ENCODE measurements at regions not wholly inside any gene's neighbourhood (a gene's known extent, or its start where the extent isn't known, plus 50 kb on each side); places are given as distances from the start of the nearest gene placed in this dataset.

DNA sequence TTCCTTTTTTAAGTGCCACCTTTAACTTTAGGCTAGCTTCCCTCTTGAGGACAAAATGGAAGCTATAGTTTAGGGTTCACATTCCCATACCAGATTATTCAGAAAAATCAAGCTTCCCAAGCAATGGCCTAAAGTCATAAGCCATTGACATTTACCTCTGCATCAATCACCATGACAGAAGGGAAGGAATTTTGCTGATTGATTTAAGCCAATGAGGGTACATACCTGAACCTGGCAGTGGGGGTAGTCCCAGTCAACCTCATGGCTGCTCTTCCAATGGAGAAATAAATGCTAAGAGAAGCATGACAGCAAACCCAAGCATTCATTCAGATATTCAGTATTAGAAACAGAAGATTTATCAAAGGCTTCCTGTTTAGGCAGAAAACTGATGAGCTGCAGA, 128.4 kb upstream of the CREB1 start (continued):
- TF ChIP-seq, protein P1, sequence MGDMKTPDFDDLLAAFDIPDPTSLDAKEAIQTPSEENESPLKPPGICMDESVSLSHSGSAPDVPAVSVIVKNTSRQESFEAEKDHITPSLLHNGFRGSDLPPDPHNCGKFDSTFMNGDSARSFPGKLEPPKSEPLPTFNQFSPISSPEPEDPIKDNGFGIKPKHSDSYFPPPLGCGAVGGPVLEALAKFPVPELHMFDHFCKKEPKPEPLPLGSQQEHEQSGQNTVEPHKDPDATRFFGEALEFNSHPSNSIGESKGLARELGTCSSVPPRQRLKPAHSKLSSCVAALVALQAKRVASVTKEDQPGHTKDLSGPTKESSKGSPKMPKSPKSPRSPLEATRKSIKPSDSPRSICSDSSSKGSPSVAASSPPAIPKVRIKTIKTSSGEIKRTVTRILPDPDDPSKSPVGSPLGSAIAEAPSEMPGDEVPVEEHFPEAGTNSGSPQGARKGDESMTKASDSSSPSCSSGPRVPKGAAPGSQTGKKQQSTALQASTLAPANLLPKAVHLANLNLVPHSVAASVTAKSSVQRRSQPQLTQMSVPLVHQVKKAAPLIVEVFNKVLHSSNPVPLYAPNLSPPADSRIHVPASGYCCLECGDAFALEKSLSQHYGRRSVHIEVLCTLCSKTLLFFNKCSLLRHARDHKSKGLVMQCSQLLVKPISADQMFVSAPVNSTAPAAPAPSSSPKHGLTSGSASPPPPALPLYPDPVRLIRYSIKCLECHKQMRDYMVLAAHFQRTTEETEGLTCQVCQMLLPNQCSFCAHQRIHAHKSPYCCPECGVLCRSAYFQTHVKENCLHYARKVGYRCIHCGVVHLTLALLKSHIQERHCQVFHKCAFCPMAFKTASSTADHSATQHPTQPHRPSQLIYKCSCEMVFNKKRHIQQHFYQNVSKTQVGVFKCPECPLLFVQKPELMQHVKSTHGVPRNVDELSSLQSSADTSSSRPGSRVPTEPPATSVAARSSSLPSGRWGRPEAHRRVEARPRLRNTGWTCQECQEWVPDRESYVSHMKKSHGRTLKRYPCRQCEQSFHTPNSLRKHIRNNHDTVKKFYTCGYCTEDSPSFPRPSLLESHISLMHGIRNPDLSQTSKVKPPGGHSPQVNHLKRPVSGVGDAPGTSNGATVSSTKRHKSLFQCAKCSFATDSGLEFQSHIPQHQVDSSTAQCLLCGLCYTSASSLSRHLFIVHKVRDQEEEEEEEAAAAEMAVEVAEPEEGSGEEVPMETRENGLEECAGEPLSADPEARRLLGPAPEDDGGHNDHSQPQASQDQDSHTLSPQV (IDR thresholded peaks at IDR 0.05), result no peak

DNA sequence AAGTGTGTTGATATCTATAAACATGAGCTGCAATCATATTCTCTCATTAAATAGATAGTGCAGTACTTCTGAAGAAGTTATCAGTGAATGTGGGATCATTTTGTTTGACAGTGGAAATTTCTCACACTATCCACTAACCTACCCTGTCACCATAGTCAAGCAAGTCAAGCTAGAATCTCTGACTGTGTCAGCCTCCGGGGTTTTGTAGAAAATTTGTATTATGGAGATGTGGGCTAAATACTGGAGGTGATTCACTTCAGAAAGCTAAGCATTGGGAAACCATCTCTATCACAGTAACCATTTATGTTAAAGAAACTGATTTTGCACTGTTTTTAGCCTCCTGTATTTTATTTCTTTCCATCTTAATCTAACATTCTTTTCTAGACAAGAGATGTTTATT, 126.6 kb upstream of the CREB1 start:
- no peaks in the 10 kb centered on the region for H3K36me3 ChIP-seq (ENCODE audit: control insufficient read depth in 2 of 2, insufficient read depth in 2 of 2, low read length in 1 of 2)
- in situ Hi-C loops (cut with MboI), result no loop called here
- CTCF ChIA-PET, result no interaction called here
- H3K4me3 ChIP-seq, result no peak overlapping the region
- no peak for FAIRE-seq
- no TSS peak for BruUV-seq (replicated peaks)
- RAD21 ChIA-PET (ENCODE audit: unreplicated experiment), result no interaction called here
- SMC1A ChIA-PET (ENCODE audit: uncharacterized antibody, unreplicated experiment), result interaction anchor here (0.9 kb wide), 1 partner anchor 50 kb away, joined by 3 read pairs; no protein-coding TSS in a partner anchor
- no peaks in the 10 kb centered on the region for H4K20me1 ChIP-seq (ENCODE audit: control insufficient read depth, insufficient read depth)
- H3K9me3 ChIP-seq (replicated peaks; ENCODE audit: control insufficient read depth, insufficient read depth, low read length), result no peaks in the 10 kb centered on the region
- H3K4me1 ChIP-seq (ENCODE audit: control insufficient read depth, insufficient read depth, low read length), result no peaks in the 10 kb centered on the region; the same call in 1 of the 2 replicates
- H3K27ac ChIP-seq (ENCODE audit: control insufficient read depth, insufficient read depth), result no peak overlapping the region
- WGBS (ENCODE audit: insufficient coverage, insufficient replicate concordance, low lambda C conversion rate, missing lambda C conversion rate), result 0% methylated on average over 1 of the region's 1 CpG
- no peaks in the 10 kb centered on the region for H3K79me2 ChIP-seq (ENCODE audit: control insufficient read depth, insufficient read depth, low read length)
- no peak for DNase-seq (ENCODE audit: low read depth, low spot score)
- intact Hi-C loops (cut with micrococcal nuclease; ENCODE audit: unreplicated experiment), result no loop called here
- H3K9ac ChIP-seq (ENCODE audit: control insufficient read depth, insufficient read depth, low read length), result no peak overlapping the region
- no peak for ATAC-seq
- no peak overlapping the region for H3K4me2 ChIP-seq (ENCODE audit: control insufficient read depth, insufficient read depth)
- POLR2A ChIA-PET, result no interaction called here
- H2AFZ ChIP-seq (ENCODE audit: control insufficient read depth, low read depth, low read length), result no peak overlapping the region
- no peaks in the 10 kb centered on the region for H3K27me3 ChIP-seq (replicated peaks in 1 of 2; ENCODE audit: control insufficient read depth in 2 of 2, insufficient read depth in 2 of 2, low read length in 1 of 2)
- no peak for TF ChIP-seq RAD51 (IDR thresholded peaks at IDR 0.05)
- TF ChIP-seq CBFB (IDR thresholded peaks at IDR 0.05; ENCODE audit: low read depth), result no peak
- TF ChIP-seq ETV6 (conservative IDR thresholded peaks at IDR 0.05 in 1 of 2, IDR thresholded peaks at IDR 0.05 in 1 of 2; ENCODE audit: borderline replicate concordance in 1 of 2, low read depth in 1 of 2), result no peak
- no peak for TF ChIP-seq HDGF (IDR thresholded peaks at IDR 0.05)
- TF ChIP-seq, protein P2, sequence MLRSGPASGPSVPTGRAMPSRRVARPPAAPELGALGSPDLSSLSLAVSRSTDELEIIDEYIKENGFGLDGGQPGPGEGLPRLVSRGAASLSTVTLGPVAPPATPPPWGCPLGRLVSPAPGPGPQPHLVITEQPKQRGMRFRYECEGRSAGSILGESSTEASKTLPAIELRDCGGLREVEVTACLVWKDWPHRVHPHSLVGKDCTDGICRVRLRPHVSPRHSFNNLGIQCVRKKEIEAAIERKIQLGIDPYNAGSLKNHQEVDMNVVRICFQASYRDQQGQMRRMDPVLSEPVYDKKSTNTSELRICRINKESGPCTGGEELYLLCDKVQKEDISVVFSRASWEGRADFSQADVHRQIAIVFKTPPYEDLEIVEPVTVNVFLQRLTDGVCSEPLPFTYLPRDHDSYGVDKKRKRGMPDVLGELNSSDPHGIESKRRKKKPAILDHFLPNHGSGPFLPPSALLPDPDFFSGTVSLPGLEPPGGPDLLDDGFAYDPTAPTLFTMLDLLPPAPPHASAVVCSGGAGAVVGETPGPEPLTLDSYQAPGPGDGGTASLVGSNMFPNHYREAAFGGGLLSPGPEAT (IDR thresholded peaks at IDR 0.05; ENCODE audit: low read depth), result no peak
- no peak for TF ChIP-seq IKZF2 (IDR thresholded peaks at IDR 0.05)
- no peak for TF ChIP-seq MXI1 (IDR thresholded peaks at IDR 0.05; ENCODE audit: low read depth, low read length)
- no peak for TF ChIP-seq SUZ12 (IDR thresholded peaks at IDR 0.05; ENCODE audit: unreplicated experiment)
- TF ChIP-seq, protein P3, sequence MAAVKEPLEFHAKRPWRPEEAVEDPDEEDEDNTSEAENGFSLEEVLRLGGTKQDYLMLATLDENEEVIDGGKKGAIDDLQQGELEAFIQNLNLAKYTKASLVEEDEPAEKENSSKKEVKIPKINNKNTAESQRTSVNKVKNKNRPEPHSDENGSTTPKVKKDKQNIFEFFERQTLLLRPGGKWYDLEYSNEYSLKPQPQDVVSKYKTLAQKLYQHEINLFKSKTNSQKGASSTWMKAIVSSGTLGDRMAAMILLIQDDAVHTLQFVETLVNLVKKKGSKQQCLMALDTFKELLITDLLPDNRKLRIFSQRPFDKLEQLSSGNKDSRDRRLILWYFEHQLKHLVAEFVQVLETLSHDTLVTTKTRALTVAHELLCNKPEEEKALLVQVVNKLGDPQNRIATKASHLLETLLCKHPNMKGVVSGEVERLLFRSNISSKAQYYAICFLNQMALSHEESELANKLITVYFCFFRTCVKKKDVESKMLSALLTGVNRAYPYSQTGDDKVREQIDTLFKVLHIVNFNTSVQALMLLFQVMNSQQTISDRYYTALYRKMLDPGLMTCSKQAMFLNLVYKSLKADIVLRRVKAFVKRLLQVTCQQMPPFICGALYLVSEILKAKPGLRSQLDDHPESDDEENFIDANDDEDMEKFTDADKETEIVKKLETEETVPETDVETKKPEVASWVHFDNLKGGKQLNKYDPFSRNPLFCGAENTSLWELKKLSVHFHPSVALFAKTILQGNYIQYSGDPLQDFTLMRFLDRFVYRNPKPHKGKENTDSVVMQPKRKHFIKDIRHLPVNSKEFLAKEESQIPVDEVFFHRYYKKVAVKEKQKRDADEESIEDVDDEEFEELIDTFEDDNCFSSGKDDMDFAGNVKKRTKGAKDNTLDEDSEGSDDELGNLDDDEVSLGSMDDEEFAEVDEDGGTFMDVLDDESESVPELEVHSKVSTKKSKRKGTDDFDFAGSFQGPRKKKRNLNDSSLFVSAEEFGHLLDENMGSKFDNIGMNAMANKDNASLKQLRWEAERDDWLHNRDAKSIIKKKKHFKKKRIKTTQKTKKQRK (IDR thresholded peaks at IDR 0.05; ENCODE audit: low read depth, low read length), result no peak
- TF ChIP-seq, protein P4, sequence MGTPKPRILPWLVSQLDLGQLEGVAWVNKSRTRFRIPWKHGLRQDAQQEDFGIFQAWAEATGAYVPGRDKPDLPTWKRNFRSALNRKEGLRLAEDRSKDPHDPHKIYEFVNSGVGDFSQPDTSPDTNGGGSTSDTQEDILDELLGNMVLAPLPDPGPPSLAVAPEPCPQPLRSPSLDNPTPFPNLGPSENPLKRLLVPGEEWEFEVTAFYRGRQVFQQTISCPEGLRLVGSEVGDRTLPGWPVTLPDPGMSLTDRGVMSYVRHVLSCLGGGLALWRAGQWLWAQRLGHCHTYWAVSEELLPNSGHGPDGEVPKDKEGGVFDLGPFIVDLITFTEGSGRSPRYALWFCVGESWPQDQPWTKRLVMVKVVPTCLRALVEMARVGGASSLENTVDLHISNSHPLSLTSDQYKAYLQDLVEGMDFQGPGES (IDR thresholded peaks at IDR 0.05), result no peak

All from GM12878 (cell line).